HCEC 1CT (cell line): ENCODE measurements at regions not wholly inside any gene's neighbourhood (a gene's known extent, or its start where the extent isn't known, plus 50 kb on each side); places are given as distances from the start of the nearest gene placed in this dataset.
"Not testable (repeated sequence)": the region's sequence is repeated elsewhere in the genome, so short reads cannot be mapped to it uniquely, and the experiment has no call there.

Experiments
- DNase-seq: peaks from one replicate; pipeline ENCODE4 v3.0.0-alpha.2; 2017

GRCh38 chr6:50962213-50962759 is 143.6 kb downstream of the TFAP2B start:
- DNase-seq: no peak

GRCh38 chr6:50963952-50964351 is 145.3 kb downstream of the TFAP2B start:
- no peak for DNase-seq

GRCh38 chr6:50965495-50965894 is 146.8 kb downstream of the TFAP2B start:
- no peak for DNase-seq

- no peak for DNase-seq
Measured at GRCh38 chr6:50966532-50966931, 147.9 kb downstream of the TFAP2B start.

- DNase-seq: no peak
Measured at GRCh38 chr6:50966986-50967385, 148.3 kb downstream of the TFAP2B start.

- DNase-seq: not testable (repeated sequence)
Measured at GRCh38 chr6:50968246-50968645, 149.6 kb downstream of the TFAP2B start.

GRCh38 chr6:50970908-50971307 is 152.2 kb downstream of the TFAP2B start:
- no peak for DNase-seq

GRCh38 chr6:50973464-50973863 is 154.8 kb downstream of the TFAP2B start:
- DNase-seq: no peak

GRCh38 chr6:50974319-50974718 is 155.6 kb downstream of the TFAP2B start:
- DNase-seq: no peak

- DNase-seq: no peak
Measured at GRCh38 chr6:50975216-50975615, 156.5 kb downstream of the TFAP2B start.

GRCh38 chr6:50976907-50977306 is 158.2 kb downstream of the TFAP2B start:
- no peak for DNase-seq

GRCh38 chr6:50977796-50978195 is 159.1 kb downstream of the TFAP2B start:
- DNase-seq: no peak

GRCh38 chr6:50978380-50979170 is 159.9 kb downstream of the TFAP2B start:
- no peak for DNase-seq

- no peak for DNase-seq
Measured at GRCh38 chr6:50979171-50979525, 160.5 kb downstream of the TFAP2B start.

GRCh38 chr6:50984135-50984534 is 165.5 kb downstream of the TFAP2B start:
- no peak for DNase-seq

GRCh38 chr6:50986319-50986718 is 167.6 kb downstream of the TFAP2B start:
- DNase-seq: no peak

GRCh38 chr6:50989123-50989522 is 170.5 kb downstream of the TFAP2B start:
- DNase-seq: no peak

- DNase-seq: no peak
Measured at GRCh38 chr6:50990750-50991446, 172.2 kb downstream of the TFAP2B start.

- DNase-seq: no peak
Measured at GRCh38 chr6:50992232-50992631, 173.6 kb downstream of the TFAP2B start.

- DNase-seq: no peak
Measured at GRCh38 chr6:50992704-50993625, 174.3 kb downstream of the TFAP2B start.

- no peak for DNase-seq
Measured at GRCh38 chr6:50993941-50994720, 175.5 kb downstream of the TFAP2B start.

- DNase-seq: no peak
Measured at GRCh38 chr6:50995036-50995435, 176.4 kb downstream of the TFAP2B start.
